ENCODE measurements at regions not wholly inside any gene's neighbourhood (a gene's known extent, or its start where the extent isn't known, plus 50 kb on each side); places are given as distances from the start of the nearest gene placed in this dataset.

GRCh38 chr11:90895850-90896249 is 673.0 kb upstream of the CHORDC1 start:
- Histone ChIP-seq H2AFZ (ENCODE audit: low read depth, low read length) (no peak overlapping the region), H3K36me3 (ENCODE audit: control insufficient read depth in 2 of 2, extremely low read depth in 1 of 2, insufficient read depth in 2 of 2, low read length in 2 of 2) (no peaks in the 10 kb centered on the region), H3K4me2 (ENCODE audit: insufficient read depth, low read length) (no peak overlapping the region), H3K9ac (replicated peaks; ENCODE audit: extremely low read depth, insufficient read depth, low read length) (no peak overlapping the region), H3K9me1 (replicated peaks; ENCODE audit: control insufficient read depth, extremely low read depth, insufficient read depth, low read length) (no peaks in the 10 kb centered on the region), H3K4me3 (replicated peaks in 1 of 3; ENCODE audit: insufficient read depth in 1 of 3, low read depth in 1 of 3, low read length in 3 of 3) (no peak overlapping the region), H4K20me1 (replicated peaks; ENCODE audit: control insufficient read depth, extremely low read depth, insufficient read depth, low read length) (no peaks in the 10 kb centered on the region), H3K79me2 (ENCODE audit: control insufficient read depth, insufficient read depth, low read length) (no peaks in the 10 kb centered on the region), H3K4me1 (ENCODE audit: control insufficient read depth, extremely low read depth, insufficient read depth, low read length) (no peaks in the 10 kb centered on the region), H3K27ac (ENCODE audit: insufficient read depth, low read depth, low read length) (no peak overlapping the region), H3K27me3 (ENCODE audit: control insufficient read depth in 2 of 2, insufficient read depth in 2 of 2, low read length in 2 of 2) (no peaks in the 10 kb centered on the region), H3K9me3 (replicated peaks; ENCODE audit: control insufficient read depth, insufficient read depth, low read length) (no peaks in the 10 kb centered on the region)
- no TSS peak for BruUV-seq (replicated peaks)
- no peak for TF ChIP-seq EZH2 (IDR thresholded peaks at IDR 0.05; ENCODE audit: borderline replicate concordance, low read depth, low read length, severe bottlenecking)
- no peak for TF ChIP-seq CTCF (IDR thresholded peaks at IDR 0.05; ENCODE audit: extremely low read depth in 1 of 2, insufficient read depth in 1 of 2, low read depth in 1 of 2, low read length in 2 of 2)
- TF ChIP-seq POLR2AphosphoS5 (IDR thresholded peaks at IDR 0.05; ENCODE audit: insufficient read depth, low read depth, low read length) = no peak
- TF ChIP-seq POLR2A (IDR thresholded peaks at IDR 0.05; ENCODE audit: low read depth, low read length) = no peak
- TF ChIP-seq JUN (IDR thresholded peaks at IDR 0.05; ENCODE audit: borderline replicate concordance, insufficient read depth, insufficient read length, low read depth) = no peak
- TF ChIP-seq GATA2 (IDR thresholded peaks at IDR 0.05; ENCODE audit: insufficient read depth, insufficient read length, low read depth, low read length) = no peak
- no peak for TF ChIP-seq MAX (IDR thresholded peaks at IDR 0.05; ENCODE audit: insufficient read depth, insufficient read length)
- no peak for TF ChIP-seq MYC (IDR thresholded peaks at IDR 0.05; ENCODE audit: low read depth, low read length)
- no peak for TF ChIP-seq FOS (IDR thresholded peaks at IDR 0.05; ENCODE audit: borderline replicate concordance, insufficient read depth, low read length)
- intact Hi-C loops (cut with micrococcal nuclease) = no loop called here
- DNase-seq (ENCODE audit: low read depth, low spot score) = no peak
- no peak for FAIRE-seq
- ChIA-PET CTCF (no interaction called here), POLR2A (no interaction called here)
- dilution Hi-C loops (cut with MboI; ENCODE audit: extremely low pct_ligation_motif_present, low sequenced_read_pairs) = no loop called here

Data from endothelial cell of umbilical vein (primary cell).